OCI-LY7 (cell line): ENCODE measurements at regions not wholly inside any gene's neighbourhood (a gene's known extent, or its start where the extent isn't known, plus 50 kb on each side); places are given as distances from the start of the nearest gene placed in this dataset.

Experiments used
- EZH2phosphoT487 ChIP-seq: fragments of 200-600 bp; sonication (generic); IDR thresholded peaks from 2 replicates; pipeline ENCODE4 v1.6.1; 2018; ENCODE audit warnings: low read depth, borderline replicate concordance, mild to moderate bottlenecking, mixed run types, antibody characterized with exemption, low read length, moderate library complexity, mixed read lengths
- TF ChIP-seq, protein P1 (sequence below): fragments of 200-600 bp; sonication (generic); conservative IDR thresholded peaks from 2 replicates; pipeline ENCODE4 v1.5.1; 2014; ENCODE audit warnings: mild to moderate bottlenecking, antibody characterized with exemption, low read length, moderate library complexity, mixed read lengths

- TF ChIP-seq, protein P1, sequence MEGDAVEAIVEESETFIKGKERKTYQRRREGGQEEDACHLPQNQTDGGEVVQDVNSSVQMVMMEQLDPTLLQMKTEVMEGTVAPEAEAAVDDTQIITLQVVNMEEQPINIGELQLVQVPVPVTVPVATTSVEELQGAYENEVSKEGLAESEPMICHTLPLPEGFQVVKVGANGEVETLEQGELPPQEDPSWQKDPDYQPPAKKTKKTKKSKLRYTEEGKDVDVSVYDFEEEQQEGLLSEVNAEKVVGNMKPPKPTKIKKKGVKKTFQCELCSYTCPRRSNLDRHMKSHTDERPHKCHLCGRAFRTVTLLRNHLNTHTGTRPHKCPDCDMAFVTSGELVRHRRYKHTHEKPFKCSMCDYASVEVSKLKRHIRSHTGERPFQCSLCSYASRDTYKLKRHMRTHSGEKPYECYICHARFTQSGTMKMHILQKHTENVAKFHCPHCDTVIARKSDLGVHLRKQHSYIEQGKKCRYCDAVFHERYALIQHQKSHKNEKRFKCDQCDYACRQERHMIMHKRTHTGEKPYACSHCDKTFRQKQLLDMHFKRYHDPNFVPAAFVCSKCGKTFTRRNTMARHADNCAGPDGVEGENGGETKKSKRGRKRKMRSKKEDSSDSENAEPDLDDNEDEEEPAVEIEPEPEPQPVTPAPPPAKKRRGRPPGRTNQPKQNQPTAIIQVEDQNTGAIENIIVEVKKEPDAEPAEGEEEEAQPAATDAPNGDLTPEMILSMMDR = no peak
- TF ChIP-seq EZH2phosphoT487 = no peak
Measured at GRCh38 chr6:113607821-113608545, 249.2 kb upstream of the MARCKS start.
